Cardiac muscle cell (in vitro differentiated cells and primary cell): ENCODE measurements at regions not wholly inside any gene's neighbourhood (a gene's known extent, or its start where the extent isn't known, plus 50 kb on each side); places are given as distances from the start of the nearest gene placed in this dataset.

Source experiments
- DNase-seq, 2 donors: peaks; one replicate each; pipeline versions ENCODE4 v3.0.0 to v3.0.0-alpha.2; 2010 to 2017; ENCODE audit warnings: low read depth in 1 of 2, low spot score in 1 of 2
- H3K27ac ChIP-seq: fragments of 200-600 bp; sonication (generic); 2 replicates; pipeline ENCODE4 v1.5.1; 2016
- H3K27me3 ChIP-seq: fragments of 200-600 bp; sonication (generic); 2 replicates; pipeline ENCODE4 v1.6.0; 2016; ENCODE audit warnings: control low read depth
- H3K36me3 ChIP-seq: fragments of 200-600 bp; sonication (generic); 2 replicates; pipeline ENCODE4 v1.5.1; 2016; ENCODE audit warnings: control low read depth
- H3K4me1 ChIP-seq: fragments of 200-600 bp; sonication (generic); 2 replicates; pipeline ENCODE4 v1.8.1; 2017; ENCODE audit warnings: low read depth, mild to moderate bottlenecking, mixed run types
- H3K4me3 ChIP-seq: fragments of 200-600 bp; sonication (generic); 2 replicates; pipeline ENCODE4 v1.5.1; 2016; ENCODE audit warnings: mild to moderate bottlenecking
- H3K9me3 ChIP-seq: fragments of 200-600 bp; sonication (generic); 2 replicates; pipeline ENCODE4 v1.5.1; 2017; ENCODE audit warnings: low read depth, mild to moderate bottlenecking, control low read depth
- TF ChIP-seq, protein P1 (sequence below): IDR thresholded peaks from 2 replicates; pipeline ENCODE4 v1.5.1; 2012; ENCODE audit warnings: low read depth, mild to moderate bottlenecking, low read length

DNA sequence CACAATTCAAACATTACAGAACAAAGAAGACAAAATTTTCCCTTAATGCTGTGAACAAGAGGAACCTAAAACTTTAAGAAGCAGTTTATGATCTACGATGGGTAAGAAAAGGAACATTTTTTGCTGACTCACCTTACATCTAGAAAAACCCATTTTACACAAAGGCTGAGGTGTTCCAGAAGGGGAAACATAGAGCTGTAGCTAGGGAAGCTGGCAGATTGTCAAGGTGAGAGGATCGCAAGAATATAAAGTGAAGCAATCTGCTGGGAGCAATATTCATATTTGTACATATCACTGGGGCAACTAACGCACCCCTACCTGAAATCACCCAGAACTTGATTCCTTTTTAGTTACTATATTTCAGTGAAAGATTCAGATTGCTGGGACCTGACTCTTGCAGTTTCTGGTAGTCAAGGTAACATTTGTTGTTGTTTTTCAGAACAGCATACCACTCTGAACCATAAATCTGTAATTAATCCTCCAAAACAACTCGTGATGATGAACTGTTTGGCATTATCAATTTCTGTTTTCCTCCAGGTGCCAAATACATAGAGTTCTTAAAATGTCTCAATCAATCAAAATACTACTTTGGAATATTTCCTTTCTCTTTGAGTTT lies 184.1 kb upstream of the LRRC3B start:
- no peaks in the 10 kb centered on the region for H3K9me3 ChIP-seq
- no peak overlapping the region for H3K4me3 ChIP-seq
- DNase-seq, result no peak
- H3K36me3 ChIP-seq, result no peaks in the 10 kb centered on the region
- no peaks in the 10 kb centered on the region for H3K27me3 ChIP-seq
- H3K4me1 ChIP-seq, result no peaks in the 10 kb centered on the region
- TF ChIP-seq, protein P1, sequence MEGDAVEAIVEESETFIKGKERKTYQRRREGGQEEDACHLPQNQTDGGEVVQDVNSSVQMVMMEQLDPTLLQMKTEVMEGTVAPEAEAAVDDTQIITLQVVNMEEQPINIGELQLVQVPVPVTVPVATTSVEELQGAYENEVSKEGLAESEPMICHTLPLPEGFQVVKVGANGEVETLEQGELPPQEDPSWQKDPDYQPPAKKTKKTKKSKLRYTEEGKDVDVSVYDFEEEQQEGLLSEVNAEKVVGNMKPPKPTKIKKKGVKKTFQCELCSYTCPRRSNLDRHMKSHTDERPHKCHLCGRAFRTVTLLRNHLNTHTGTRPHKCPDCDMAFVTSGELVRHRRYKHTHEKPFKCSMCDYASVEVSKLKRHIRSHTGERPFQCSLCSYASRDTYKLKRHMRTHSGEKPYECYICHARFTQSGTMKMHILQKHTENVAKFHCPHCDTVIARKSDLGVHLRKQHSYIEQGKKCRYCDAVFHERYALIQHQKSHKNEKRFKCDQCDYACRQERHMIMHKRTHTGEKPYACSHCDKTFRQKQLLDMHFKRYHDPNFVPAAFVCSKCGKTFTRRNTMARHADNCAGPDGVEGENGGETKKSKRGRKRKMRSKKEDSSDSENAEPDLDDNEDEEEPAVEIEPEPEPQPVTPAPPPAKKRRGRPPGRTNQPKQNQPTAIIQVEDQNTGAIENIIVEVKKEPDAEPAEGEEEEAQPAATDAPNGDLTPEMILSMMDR, result no peak
- no peak overlapping the region for H3K27ac ChIP-seq

DNA sequence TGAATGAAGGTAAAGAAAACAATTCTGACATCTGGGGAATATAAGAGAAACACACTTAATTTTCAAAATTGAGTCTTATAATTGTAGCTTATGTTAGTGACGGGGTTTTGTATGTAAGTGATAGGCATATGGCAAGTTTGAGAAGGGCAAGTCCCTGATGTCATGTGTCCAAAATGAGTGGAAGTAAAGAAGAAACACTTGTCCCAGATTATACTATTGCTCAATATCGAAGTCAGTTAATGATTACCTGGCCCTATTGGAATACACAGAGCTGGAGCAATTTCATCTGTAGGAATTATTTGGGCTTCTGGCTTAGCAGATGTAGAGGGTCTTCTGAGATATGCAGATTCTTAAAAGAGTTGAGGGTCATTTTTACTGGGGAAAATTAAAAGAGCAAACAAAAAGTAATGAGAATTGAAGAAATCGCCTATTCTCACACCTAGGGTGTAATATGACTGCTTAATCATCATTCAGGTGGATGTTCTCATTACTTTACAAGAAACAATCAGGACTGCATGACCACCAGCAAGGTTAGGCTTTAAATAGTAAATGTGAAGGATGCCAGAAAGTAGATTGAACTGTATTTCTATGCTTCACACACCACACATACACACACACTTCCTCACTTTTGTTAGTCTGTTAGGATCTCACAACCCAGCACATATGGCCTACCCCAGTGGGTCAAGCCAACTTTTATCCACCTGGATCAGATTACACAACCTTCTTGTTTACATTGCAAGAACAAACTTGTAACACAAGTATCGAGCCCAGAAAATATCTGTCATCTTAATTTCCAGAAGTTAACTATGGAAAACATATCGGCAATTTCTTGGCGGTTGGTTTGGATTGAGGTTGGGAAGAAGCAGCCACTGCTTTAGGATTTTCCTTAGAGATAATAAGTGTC lies 183.3 kb upstream of the LRRC3B start:
- TF ChIP-seq, protein P1, result no peak
- Histone ChIP-seq H3K4me1 (no peaks in the 10 kb centered on the region), H3K4me3 (no peak overlapping the region), H3K9me3 (no peaks in the 10 kb centered on the region), H3K36me3 (no peaks in the 10 kb centered on the region), H3K27ac (no peak overlapping the region), H3K27me3 (no peaks in the 10 kb centered on the region)
- DNase-seq, result no peak

DNA sequence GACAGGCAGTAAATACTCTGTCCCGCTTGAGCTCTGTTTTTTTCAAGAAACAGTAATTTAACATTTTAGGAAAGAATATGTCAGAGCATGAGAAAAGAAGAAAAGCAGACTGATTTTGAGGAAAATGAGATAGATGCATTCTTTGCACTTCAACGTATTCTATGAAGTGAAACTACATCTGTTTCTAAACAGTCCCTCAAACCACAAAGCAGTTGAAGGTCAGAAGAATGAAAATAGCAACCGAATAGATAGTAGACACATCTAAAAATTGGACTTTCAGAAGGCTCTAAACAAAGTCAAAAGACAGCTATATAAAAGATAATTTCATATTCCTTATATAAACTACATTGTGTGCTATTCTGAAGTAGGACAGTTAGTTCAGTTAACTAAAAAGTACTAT lies 172.6 kb upstream of the LRRC3B start:
- Histone ChIP-seq H3K36me3 (no peaks in the 10 kb centered on the region), H3K4me1 (no peaks in the 10 kb centered on the region), H3K27me3 (no peaks in the 10 kb centered on the region), H3K4me3 (no peak overlapping the region), H3K27ac (no peak overlapping the region), H3K9me3 (no peaks in the 10 kb centered on the region)
- TF ChIP-seq, protein P1, result no peak
- DNase-seq, result no peak

DNA sequence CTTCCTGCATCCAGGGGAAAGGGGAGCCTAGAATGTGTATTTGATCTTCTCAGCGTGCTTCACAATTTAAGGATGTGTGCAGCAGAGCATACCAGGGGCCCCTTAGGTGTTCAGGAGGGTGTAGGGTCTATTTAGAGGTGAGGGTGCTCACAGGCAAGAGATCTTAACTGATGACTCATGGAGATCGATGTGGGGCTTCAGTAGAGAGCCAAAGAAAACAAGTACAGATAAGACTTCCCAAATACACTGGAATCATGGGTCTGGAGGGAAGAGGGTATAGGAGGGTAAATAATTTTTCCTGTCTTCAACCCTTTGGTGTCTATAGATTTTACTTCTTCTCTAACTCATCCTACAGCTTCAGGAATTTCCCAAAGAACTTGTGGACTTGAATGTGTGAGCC lies 170.2 kb upstream of the LRRC3B start:
- no peak overlapping the region for H3K27ac ChIP-seq
- no peaks in the 10 kb centered on the region for H3K36me3 ChIP-seq
- H3K27me3 ChIP-seq, result no peaks in the 10 kb centered on the region
- no peaks in the 10 kb centered on the region for H3K9me3 ChIP-seq
- no peaks in the 10 kb centered on the region for H3K4me1 ChIP-seq
- TF ChIP-seq, protein P1, result no peak
- no peak for DNase-seq
- H3K4me3 ChIP-seq, result no peak overlapping the region

DNA sequence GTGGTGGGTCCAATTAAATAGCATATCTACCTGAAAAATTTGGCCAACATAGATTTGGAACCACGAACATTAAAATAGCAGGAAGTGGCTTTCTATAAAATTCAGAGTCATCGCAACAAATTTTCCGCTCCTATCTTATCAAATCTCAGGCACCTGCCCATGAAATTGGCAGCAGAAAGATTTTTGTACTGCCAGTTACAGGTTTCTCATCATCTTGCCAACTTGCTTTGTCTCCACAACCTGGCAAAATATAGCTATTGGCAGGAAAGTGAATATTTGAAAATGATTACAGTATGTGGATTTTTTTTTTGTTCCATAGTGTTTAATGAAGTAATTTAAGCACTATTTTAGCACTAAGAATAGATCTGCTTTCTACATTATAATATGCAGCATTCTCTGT lies 161.6 kb upstream of the LRRC3B start:
- Histone ChIP-seq H3K36me3 (no peaks in the 10 kb centered on the region), H3K27ac (no peak overlapping the region), H3K9me3 (no peaks in the 10 kb centered on the region), H3K27me3 (no peaks in the 10 kb centered on the region), H3K4me1 (no peaks in the 10 kb centered on the region), H3K4me3 (no peak overlapping the region)
- TF ChIP-seq, protein P1, result no peak
- DNase-seq, result no peak
